ENCODE measurements at regions not wholly inside any gene's neighbourhood (a gene's known extent, or its start where the extent isn't known, plus 50 kb on each side); places are given as distances from the start of the nearest gene placed in this dataset.

DNA sequence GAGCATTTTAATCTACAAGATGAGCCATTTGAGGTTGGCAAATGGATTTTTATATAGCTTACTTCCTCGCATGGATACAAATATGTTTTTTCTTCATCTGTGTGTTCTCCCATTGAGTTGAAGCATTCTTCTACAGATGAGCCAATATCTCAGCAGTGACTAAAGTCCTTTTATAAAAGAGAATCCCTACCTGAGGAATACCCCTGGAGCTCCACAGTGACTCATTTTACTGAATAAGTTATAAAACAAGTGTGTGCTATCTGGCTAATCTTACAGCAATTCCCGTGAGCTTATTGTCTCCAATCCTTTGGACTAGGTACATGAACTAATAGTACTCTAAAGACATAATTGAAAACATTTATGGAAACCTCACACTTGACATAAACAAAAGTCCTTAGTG lies 354.2 kb upstream of the BCHE start:
- POLR2A ChIA-PET = no interaction called here

GRCh38 chr3:166190360-166190759 lies 353.1 kb upstream of the BCHE start:
- no peaks in the 10 kb centered on the region for H3K36me3 ChIP-seq (ENCODE audit: control insufficient read depth, insufficient read depth, low read length)
- POLR2A ChIA-PET = no interaction called here
- intact Hi-C loops (cut with micrococcal nuclease; ENCODE audit: unreplicated experiment) = no loop called here

More for the DNA sequence above, 354.2 kb upstream of the BCHE start:
- Histone ChIP-seq H3K4me1 (ENCODE audit: control insufficient read depth, insufficient read depth, low read length) (no peaks in the 10 kb centered on the region), H3K4me3 (ENCODE audit: low read depth in 2 of 2, low read length in 2 of 2) (no peak overlapping the region), H3K9me3 (ENCODE audit: control insufficient read depth, insufficient read depth, low read depth, low read length) (no peaks in the 10 kb centered on the region; the same call in 1 of the 2 replicates), H3K27ac (ENCODE audit: low read length) (no peak overlapping the region), H3K27me3 (ENCODE audit: control insufficient read depth, insufficient read depth, low read length) (no peaks in the 10 kb centered on the region), H3K36me3 (ENCODE audit: control insufficient read depth, insufficient read depth, low read length) (no peaks in the 10 kb centered on the region)
- intact Hi-C loops (cut with micrococcal nuclease; ENCODE audit: unreplicated experiment) (no loop called here), in situ Hi-C loops (cut with HindIII; ENCODE audit: low pct_unique_long_range_greater_than_20kb, low sequenced_read_pairs) (no loop called here)
- CTCF ChIA-PET = no interaction called here
- no peak for DNase-seq (ENCODE audit: low read depth, low spot score)
- no peak for ATAC-seq
- TF ChIP-seq CTCF (IDR thresholded peaks at IDR 0.05) (no peak), SIN3A (IDR thresholded peaks at IDR 0.05; ENCODE audit: borderline replicate concordance, insufficient read depth, low read depth, low read length) (no peak), TCF7L2 (IDR thresholded peaks at IDR 0.05; ENCODE audit: low read depth, low read length) (no peak), POLR2AphosphoS5 (IDR thresholded peaks at IDR 0.05; ENCODE audit: low read depth, low read length) (no peak)
- TF ChIP-seq, protein P1, sequence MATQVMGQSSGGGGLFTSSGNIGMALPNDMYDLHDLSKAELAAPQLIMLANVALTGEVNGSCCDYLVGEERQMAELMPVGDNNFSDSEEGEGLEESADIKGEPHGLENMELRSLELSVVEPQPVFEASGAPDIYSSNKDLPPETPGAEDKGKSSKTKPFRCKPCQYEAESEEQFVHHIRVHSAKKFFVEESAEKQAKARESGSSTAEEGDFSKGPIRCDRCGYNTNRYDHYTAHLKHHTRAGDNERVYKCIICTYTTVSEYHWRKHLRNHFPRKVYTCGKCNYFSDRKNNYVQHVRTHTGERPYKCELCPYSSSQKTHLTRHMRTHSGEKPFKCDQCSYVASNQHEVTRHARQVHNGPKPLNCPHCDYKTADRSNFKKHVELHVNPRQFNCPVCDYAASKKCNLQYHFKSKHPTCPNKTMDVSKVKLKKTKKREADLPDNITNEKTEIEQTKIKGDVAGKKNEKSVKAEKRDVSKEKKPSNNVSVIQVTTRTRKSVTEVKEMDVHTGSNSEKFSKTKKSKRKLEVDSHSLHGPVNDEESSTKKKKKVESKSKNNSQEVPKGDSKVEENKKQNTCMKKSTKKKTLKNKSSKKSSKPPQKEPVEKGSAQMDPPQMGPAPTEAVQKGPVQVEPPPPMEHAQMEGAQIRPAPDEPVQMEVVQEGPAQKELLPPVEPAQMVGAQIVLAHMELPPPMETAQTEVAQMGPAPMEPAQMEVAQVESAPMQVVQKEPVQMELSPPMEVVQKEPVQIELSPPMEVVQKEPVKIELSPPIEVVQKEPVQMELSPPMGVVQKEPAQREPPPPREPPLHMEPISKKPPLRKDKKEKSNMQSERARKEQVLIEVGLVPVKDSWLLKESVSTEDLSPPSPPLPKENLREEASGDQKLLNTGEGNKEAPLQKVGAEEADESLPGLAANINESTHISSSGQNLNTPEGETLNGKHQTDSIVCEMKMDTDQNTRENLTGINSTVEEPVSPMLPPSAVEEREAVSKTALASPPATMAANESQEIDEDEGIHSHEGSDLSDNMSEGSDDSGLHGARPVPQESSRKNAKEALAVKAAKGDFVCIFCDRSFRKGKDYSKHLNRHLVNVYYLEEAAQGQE (IDR thresholded peaks at IDR 0.05; ENCODE audit: insufficient read depth in 1 of 2, low read depth in 2 of 2, low read length in 1 of 2) = no peak
- BruUV-seq (replicated peaks) = no TSS peak

More at GRCh38 chr3:166190360-166190759, 353.1 kb upstream of the BCHE start:
- no peak overlapping the region for H3K27ac ChIP-seq (ENCODE audit: low read length)
- DNase-seq (ENCODE audit: low read depth, low spot score) = no peak
- no peaks in the 10 kb centered on the region for H3K4me1 ChIP-seq (ENCODE audit: control insufficient read depth, insufficient read depth, low read length)
- BruUV-seq (replicated peaks) = no TSS peak
- no peaks in the 10 kb centered on the region for H3K27me3 ChIP-seq (ENCODE audit: control insufficient read depth, insufficient read depth, low read length)
- CTCF ChIA-PET = no interaction called here
- H3K9me3 ChIP-seq (ENCODE audit: control insufficient read depth, insufficient read depth, low read depth, low read length) = no peaks in the 10 kb centered on the region; the same call in 1 of the 2 replicates
- TF ChIP-seq SIN3A (IDR thresholded peaks at IDR 0.05; ENCODE audit: borderline replicate concordance, insufficient read depth, low read depth, low read length) = no peak
- no peak for TF ChIP-seq TCF7L2 (IDR thresholded peaks at IDR 0.05; ENCODE audit: low read depth, low read length)
- TF ChIP-seq POLR2AphosphoS5 (IDR thresholded peaks at IDR 0.05; ENCODE audit: low read depth, low read length) = no peak
- no peak for TF ChIP-seq CTCF (IDR thresholded peaks at IDR 0.05)
- TF ChIP-seq, protein P1 (IDR thresholded peaks at IDR 0.05; ENCODE audit: insufficient read depth in 1 of 2, low read depth in 2 of 2, low read length in 1 of 2) = no peak
- H3K4me3 ChIP-seq (ENCODE audit: low read depth in 2 of 2, low read length in 2 of 2) = no peak overlapping the region
- ATAC-seq = no peak
- in situ Hi-C loops (cut with HindIII; ENCODE audit: low pct_unique_long_range_greater_than_20kb, low sequenced_read_pairs) = no loop called here
